T-helper 2 cell treated with Interferon-gamma antibody and Interleukin-4, amounts not matched to agents 5 μg/mL and 100 μg/mL, for 36 hours (primary cell): ENCODE measurements at regions not wholly inside any gene's neighbourhood (a gene's known extent, or its start where the extent isn't known, plus 50 kb on each side); places are given as distances from the start of the nearest gene placed in this dataset.

ENCODE experiments used
- DNase-seq: peaks from one replicate; pipeline ENCODE4 v3.0.0; 2021; ENCODE audit warnings: low spot score
- H3K27ac Mint-ChIP-seq: one replicate; pipeline ENCODE4 v1.8.0; 2021; ENCODE audit warnings: mild to moderate bottlenecking, mixed read lengths
- H3K27me3 Mint-ChIP-seq: one replicate; pipeline ENCODE4 v1.8.0; 2021; ENCODE audit warnings: low read depth, mixed read lengths
- H3K36me3 Mint-ChIP-seq: one replicate; pipeline ENCODE4 v1.8.0; 2021; ENCODE audit warnings: low read depth, mixed read lengths
- H3K4me1 Mint-ChIP-seq: one replicate; pipeline ENCODE4 v1.8.0; 2021; ENCODE audit warnings: low read depth, mixed read lengths
- H3K4me3 Mint-ChIP-seq: one replicate; pipeline ENCODE4 v1.8.0; 2022; ENCODE audit warnings: mild to moderate bottlenecking, moderate library complexity, mixed read lengths
- H3K9me3 Mint-ChIP-seq: one replicate; pipeline ENCODE4 v1.8.0; 2021; ENCODE audit warnings: mixed read lengths

DNA sequence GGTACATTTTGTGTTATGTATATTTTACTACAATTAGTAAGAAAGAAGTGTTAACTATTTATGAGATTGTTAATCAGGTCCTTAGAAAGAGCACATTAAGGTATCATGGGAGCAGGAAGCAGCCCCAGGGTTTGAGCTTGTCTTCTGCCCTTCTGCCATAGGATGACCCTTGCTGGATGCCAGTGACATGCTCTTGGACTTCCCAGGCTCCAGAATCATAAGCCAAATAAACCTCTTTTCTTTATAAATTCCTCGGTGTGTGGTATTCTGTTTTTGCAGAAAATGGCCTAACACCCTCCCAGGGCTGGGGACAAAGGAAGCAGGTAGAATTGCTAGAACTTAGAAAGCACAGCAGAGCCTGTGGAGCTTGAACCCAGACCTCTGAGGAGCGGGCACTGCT is 164.7 kb downstream of the VRK1 start:
- Mint-ChIP-seq H3K4me3 (peak overlapping the region; percentile 22), H3K9me3 (peaks cover 34% of the 10 kb centered on the region)
- DNase-seq = no peak

DNA sequence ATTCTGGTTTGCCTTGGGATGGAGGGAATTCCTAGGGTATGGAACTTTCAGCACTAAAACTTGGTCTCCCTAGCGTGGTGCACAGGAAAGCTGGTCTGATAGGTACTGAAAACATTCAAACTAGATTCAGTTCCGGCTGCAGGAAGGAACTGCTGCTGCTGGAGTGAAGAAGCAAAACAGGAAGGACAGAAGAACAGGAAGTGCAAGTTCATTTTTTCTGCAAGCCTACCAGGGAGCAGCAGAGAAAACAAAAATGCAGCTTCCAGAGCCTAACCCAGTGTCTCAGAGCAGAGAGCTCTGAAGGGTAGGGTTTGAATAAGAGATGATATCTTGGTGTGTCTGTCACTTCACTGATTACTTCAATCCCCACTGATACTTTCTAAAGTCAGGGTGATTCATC is 165.2 kb downstream of the VRK1 start:
- Mint-ChIP-seq H3K27me3 (no peaks in the 10 kb centered on the region), H3K9me3 (peaks cover 36% of the 10 kb centered on the region), H3K4me3 (peak overlapping the region; percentile 22), H3K36me3 (peaks cover 22% of the 10 kb centered on the region), H3K4me1 (peaks cover 8% of the 10 kb centered on the region), H3K27ac (peak overlapping the region; percentile 84)
- no peak for DNase-seq

More for the DNA sequence above, 164.7 kb downstream of the VRK1 start:
- Mint-ChIP-seq H3K27me3 (no peaks in the 10 kb centered on the region), H3K4me1 (peaks cover 8% of the 10 kb centered on the region), H3K36me3 (peaks cover 22% of the 10 kb centered on the region), H3K27ac (peak overlapping the region; percentile 84)

DNA sequence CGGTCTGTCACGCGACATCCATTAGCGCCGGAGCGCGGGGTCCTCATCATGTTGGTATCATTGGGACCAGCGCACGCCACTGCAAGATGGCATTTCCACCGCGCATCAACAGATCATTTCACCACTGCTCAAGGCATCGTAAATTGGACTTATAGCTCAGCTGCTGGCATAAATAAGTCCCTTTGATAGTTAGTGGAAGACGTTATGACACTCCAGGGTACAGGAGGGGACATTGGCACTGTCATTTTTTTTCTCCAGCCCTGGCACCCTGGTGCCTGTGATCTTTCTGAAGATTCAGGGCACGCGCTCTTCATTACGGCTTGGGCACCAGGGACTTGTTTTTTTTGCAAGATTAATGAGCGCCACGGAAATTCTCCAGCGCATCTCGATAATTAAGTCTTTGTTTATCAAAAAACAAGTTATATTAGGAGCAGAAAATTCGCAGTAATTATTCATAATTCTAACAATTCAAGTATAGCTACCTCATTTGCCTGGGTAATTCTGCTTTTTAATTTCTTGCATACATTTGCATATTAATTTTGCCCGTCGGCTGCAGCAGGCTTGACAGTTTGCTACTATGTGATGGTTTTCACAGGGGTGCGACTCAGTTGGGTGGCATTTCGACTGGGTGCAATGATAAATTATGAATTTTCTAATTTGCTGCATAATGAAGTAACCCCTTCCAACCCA is 167.7 kb downstream of the VRK1 start:
- Mint-ChIP-seq H3K27ac (no peak overlapping the region), H3K4me1 (peaks cover 8% of the 10 kb centered on the region), H3K4me3 (no peak overlapping the region), H3K27me3 (no peaks in the 10 kb centered on the region), H3K9me3 (peaks cover 48% of the 10 kb centered on the region), H3K36me3 (peaks cover 22% of the 10 kb centered on the region)
- DNase-seq = no peak

DNA sequence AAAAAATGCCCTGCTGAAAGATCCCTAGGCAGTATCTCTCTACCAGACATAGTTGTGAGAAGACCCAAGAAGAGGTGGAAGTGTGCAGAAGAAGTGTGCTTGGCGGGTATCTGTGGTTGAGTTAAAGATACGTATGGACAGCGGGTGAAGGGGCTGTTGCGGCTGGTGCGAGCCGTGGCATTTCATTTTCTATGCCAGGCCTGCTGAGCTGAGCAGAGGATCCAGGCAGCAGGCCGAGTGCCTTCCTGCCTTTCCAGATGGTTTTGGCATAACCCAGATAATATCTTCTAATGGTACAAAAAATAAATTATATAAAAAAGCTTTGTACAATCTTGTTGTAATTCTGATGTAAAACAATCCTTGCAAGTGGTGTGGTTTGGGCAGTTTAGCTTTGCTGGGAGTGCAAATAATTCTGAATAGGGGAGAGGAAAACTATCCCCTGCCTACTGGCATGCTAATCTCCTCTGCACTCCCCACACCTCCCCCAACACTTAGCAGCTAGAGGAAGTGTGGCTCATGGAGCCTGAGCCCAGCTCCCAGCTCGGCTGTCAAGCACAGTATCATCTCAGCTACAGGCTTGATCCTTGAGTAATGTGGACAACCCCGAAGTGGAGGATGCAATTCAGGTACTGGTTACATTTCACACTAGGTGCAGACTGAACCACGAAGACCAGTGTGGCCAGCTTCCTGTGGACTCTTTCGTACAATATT is 168.9 kb downstream of the VRK1 start:
- peaks cover 38% of the 10 kb centered on the region for H3K9me3 Mint-ChIP-seq
- H3K4me1 Mint-ChIP-seq = peaks cover 8% of the 10 kb centered on the region
- H3K27me3 Mint-ChIP-seq = no peaks in the 10 kb centered on the region

DNA sequence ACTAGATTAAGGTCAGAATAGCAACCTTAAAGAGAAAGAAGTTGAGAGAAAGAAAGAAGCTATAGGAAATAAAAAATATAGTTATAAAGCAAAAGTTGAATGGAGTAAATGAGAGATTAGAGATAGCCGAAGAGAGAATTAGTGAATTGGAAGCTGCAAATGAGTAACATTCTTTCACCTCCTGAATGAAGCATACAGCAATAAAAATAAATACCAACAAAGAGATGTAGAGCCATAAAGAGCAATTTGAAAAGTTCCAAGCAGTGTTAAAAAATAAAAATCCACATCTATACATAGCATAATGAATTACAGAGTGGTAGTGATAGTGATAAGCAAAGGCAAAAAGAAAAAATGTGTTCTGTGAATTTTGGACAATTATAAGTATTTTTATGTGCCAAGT is 177.9 kb downstream of the VRK1 start:
- no peak overlapping the region for H3K4me3 Mint-ChIP-seq
- H3K27me3 Mint-ChIP-seq = peaks cover 13% of the 10 kb centered on the region
- no peak for DNase-seq
- no peaks in the 10 kb centered on the region for H3K4me1 Mint-ChIP-seq
- peaks cover 25% of the 10 kb centered on the region for H3K9me3 Mint-ChIP-seq
- H3K36me3 Mint-ChIP-seq = no peaks in the 10 kb centered on the region
- H3K27ac Mint-ChIP-seq = no peak overlapping the region

More for the DNA sequence above, 168.9 kb downstream of the VRK1 start:
- no peak for DNase-seq
- H3K27ac Mint-ChIP-seq = no peak overlapping the region
- H3K36me3 Mint-ChIP-seq = peaks cover 16% of the 10 kb centered on the region
- no peak overlapping the region for H3K4me3 Mint-ChIP-seq

DNA sequence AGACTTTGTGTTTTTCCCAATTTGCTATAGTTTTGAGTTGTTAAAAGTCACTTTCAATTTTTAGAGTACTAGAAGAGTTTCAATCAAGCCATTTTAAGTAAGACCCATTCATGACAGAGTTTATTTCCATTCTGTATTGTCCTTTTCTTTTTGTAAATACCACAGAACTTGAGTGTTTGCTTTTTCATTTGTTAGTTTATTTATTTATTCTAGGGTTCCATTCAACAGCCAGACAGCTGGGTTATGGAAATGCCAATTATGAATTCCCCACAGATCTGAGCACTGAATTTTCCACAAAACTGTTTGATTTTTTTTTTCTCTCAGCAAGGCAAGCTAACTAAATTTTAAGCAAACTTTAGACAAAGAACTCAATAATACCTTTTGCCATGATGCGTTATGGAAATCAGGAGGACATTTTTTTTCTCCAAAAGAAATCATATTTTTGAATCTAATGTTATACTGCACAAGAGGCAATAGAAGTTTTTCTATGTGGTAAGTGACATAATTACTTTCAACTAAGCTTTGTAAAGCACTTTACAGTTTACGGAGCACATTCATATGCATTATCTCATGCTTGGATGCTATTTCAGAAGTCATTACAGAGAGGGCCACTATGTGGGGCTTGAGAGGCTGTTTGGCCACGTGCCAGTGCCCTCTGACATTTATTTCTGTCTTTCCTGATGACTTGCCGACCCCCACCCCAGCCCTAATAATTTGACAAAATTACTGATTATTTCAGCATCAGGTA is 181.5 kb downstream of the VRK1 start:
- Mint-ChIP-seq H3K27me3 (peaks cover 15% of the 10 kb centered on the region), H3K36me3 (no peaks in the 10 kb centered on the region), H3K27ac (no peak overlapping the region), H3K4me3 (no peak overlapping the region), H3K9me3 (peaks cover 27% of the 10 kb centered on the region), H3K4me1 (no peaks in the 10 kb centered on the region)
- DNase-seq = no peak

DNA sequence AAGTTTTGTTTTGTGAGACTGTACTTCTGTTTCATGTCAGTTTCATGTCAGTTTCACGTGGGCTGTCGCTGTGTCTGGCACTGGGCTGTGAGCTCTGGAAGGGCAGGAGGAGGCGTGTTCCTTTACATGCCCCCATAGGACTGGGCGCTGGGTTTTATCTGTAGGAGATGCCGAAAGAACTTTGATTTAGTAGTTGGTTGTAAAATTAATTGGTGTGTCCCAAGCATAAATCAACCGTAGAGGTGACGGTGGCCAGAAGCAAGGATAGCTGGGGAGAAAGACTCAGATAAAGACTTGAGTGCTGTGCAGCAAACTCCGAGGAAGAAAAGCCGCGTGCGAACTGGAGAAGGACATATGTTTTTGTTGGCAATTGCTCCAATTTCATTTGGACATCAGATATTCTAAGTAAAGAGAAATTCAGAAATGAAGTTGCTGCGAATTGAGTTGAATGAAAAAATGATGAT is 182.5 kb downstream of the VRK1 start:
- Mint-ChIP-seq H3K36me3 (no peaks in the 10 kb centered on the region), H3K27me3 (peaks cover 15% of the 10 kb centered on the region), H3K4me3 (no peak overlapping the region), H3K9me3 (peaks cover 18% of the 10 kb centered on the region), H3K4me1 (no peaks in the 10 kb centered on the region), H3K27ac (no peak overlapping the region)
- no peak for DNase-seq

DNA sequence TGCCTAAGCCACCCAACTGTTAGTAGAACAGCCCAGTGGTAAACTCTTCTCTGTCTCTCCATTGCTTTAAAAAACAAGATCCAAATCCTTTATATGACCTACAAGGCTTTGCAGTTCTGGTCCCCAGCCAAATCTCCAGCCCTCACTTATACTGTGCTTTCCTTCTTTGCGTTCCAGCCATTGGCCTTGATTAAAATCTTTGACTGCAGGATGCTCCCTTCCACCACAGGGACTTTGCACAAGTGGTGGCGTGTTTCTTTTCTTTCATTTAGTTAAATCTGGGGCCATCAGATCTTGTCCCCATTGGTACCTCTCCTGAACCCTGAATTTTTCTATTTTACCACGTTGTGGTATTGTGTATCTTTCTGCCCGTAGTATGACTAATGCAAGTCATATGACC is 183.7 kb downstream of the VRK1 start:
- no peak for DNase-seq
- H3K9me3 Mint-ChIP-seq = peaks cover 7% of the 10 kb centered on the region
- H3K4me1 Mint-ChIP-seq = no peaks in the 10 kb centered on the region
- no peak overlapping the region for H3K27ac Mint-ChIP-seq
- H3K27me3 Mint-ChIP-seq = peaks cover 15% of the 10 kb centered on the region
- no peaks in the 10 kb centered on the region for H3K36me3 Mint-ChIP-seq
- no peak overlapping the region for H3K4me3 Mint-ChIP-seq

DNA sequence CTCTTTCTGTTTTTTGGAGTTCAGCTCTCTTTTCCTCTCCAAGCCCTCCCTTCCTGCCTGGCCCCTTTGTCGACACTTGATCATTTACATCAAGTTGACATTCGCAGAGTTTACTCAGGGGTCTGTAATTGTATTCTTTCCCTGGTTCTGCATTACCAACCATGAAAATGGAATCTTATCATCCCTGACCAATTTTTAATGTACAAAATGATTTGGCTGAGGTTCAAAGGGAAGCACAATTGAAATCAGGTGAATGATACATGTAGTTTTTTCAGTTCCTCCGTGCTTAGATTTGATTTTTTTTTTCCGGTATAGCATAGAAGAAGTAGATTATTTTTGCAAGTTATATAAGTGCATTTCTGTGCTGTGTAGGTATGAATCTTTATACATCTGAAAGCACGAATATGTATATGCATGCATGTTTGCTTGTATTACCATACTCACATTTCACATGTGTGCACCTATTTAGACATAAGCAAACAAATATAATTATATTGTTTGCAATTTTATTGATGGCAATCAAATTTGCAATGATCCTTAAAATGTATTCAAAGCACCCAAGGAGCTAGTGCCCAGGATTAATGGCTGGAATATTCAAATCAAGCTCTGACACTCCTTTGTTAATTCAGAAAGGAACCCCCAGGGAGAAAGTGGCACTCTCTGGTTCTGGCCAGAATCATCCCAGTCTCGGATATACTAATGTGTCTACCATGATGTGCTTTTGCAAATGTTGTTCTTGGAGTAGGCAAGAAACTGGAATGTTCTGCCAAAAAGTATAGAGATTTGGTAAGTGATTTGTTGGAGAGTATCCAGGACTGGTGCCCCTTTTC is 189.3 kb downstream of the VRK1 start:
- no peaks in the 10 kb centered on the region for H3K36me3 Mint-ChIP-seq
- H3K27ac Mint-ChIP-seq = no peak overlapping the region
- peaks cover 4% of the 10 kb centered on the region for H3K27me3 Mint-ChIP-seq
- no peak for DNase-seq
- H3K4me3 Mint-ChIP-seq = no peak overlapping the region
- H3K4me1 Mint-ChIP-seq = peaks cover 4% of the 10 kb centered on the region
- peaks cover 8% of the 10 kb centered on the region for H3K9me3 Mint-ChIP-seq

DNA sequence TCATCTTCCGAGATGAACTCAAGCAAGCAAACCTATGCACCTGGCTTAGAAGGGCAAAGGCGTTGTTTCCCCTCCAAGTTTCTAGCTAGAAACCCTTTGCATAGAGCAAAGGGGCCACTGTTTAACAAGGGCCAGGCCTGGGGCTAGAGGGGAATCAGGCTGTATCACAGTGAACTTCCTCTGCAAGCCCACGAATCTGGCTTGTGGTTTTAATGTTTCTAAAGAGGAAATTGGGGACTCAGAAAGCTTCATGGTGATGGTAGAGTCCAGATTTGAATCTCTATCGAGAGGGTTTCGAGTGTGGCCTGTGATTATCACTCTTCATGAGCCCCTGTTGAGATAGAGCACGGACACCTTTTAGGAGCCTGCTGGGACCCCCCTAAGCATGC is 189.9 kb downstream of the VRK1 start:
- no peak overlapping the region for H3K4me3 Mint-ChIP-seq
- H3K27me3 Mint-ChIP-seq = peaks cover 4% of the 10 kb centered on the region
- peaks cover 4% of the 10 kb centered on the region for H3K4me1 Mint-ChIP-seq
- H3K27ac Mint-ChIP-seq = no peak overlapping the region
- no peaks in the 10 kb centered on the region for H3K36me3 Mint-ChIP-seq
- H3K9me3 Mint-ChIP-seq = peaks cover 8% of the 10 kb centered on the region
- DNase-seq = no peak

DNA sequence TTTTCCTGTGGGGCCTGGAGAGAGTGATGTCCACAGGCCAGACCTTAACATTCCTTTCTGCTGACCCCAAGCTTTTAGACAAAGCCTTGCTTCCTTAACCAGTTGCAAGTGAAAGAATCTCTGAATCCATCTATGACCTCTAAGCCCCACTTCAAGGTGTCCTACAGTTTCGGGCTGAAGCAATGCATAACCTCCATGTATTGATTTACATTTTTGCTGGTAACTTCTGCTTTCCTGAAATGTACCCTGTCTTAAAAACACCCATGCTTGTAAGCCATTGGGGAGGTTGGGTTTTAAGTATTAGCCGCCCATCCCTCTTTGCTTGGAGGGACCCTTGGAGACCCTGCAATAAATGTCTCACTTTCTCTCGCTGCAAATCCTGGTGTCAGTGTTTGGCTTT is 190.6 kb downstream of the VRK1 start:
- H3K4me3 Mint-ChIP-seq = no peak overlapping the region
- H3K36me3 Mint-ChIP-seq = no peaks in the 10 kb centered on the region
- DNase-seq = no peak
- peaks cover 6% of the 10 kb centered on the region for H3K27me3 Mint-ChIP-seq
- H3K4me1 Mint-ChIP-seq = peaks cover 4% of the 10 kb centered on the region
- H3K27ac Mint-ChIP-seq = no peak overlapping the region
- peaks cover 8% of the 10 kb centered on the region for H3K9me3 Mint-ChIP-seq

DNA sequence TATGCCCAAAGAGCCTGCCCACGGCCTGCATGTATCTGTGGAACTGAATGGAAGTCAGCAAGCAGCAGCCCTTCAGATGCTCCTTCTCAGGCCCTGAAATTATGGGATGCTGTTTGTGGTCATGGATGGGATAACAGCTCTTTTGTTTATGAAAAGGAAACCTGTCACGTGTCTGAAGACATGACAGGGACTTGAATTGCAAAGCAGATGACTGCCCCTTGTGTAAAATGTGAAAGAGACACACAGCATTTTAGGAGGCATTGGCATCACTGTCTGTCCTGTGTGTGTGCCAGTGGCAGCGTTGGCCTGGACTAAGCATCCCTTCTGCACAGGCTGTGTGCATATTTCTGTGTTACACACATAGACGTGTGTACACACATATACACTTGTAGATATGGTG is 192.1 kb downstream of the VRK1 start:
- H3K36me3 Mint-ChIP-seq = no peaks in the 10 kb centered on the region
- no peak overlapping the region for H3K27ac Mint-ChIP-seq
- no peak overlapping the region for H3K4me3 Mint-ChIP-seq
- H3K4me1 Mint-ChIP-seq = peaks cover 4% of the 10 kb centered on the region
- DNase-seq = no peak
- H3K9me3 Mint-ChIP-seq = peaks cover 4% of the 10 kb centered on the region
- H3K27me3 Mint-ChIP-seq = peaks cover 10% of the 10 kb centered on the region

DNA sequence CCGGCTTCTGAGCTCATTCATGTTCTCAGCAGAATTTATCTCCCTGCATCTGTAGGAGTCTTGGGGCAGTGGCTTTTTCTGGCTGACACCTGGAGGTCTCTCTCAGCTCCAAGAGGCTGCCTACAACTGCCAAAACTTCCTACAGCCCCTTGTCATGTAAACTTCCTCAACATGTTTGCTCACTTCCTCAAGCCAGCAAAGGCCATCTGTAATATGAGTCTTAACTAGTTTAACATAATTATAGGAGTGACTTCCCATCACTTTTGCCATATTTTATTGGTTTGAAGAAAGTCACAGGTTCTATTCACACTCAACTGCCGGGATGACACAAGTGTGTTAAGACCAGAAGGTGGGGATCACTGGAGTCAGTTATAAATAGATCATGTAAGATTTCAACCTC is 194.0 kb downstream of the VRK1 start:
- H3K27ac Mint-ChIP-seq = no peak overlapping the region
- no peak for DNase-seq
- H3K27me3 Mint-ChIP-seq = peaks cover 10% of the 10 kb centered on the region
- H3K36me3 Mint-ChIP-seq = no peaks in the 10 kb centered on the region
- H3K4me3 Mint-ChIP-seq = no peak overlapping the region
- H3K4me1 Mint-ChIP-seq = peaks cover 4% of the 10 kb centered on the region
- H3K9me3 Mint-ChIP-seq = peaks cover 3% of the 10 kb centered on the region
